ENCODE measurements at regions not wholly inside any gene's neighbourhood (a gene's known extent, or its start where the extent isn't known, plus 50 kb on each side); places are given as distances from the start of the nearest gene placed in this dataset.
"Not testable (repeated sequence)": the region's sequence is repeated elsewhere in the genome, so short reads cannot be mapped to it uniquely, and the experiment has no call there.

- Histone ChIP-seq H3K27ac (no peak overlapping the region), H3K9ac (no peak overlapping the region), H3K36me3 (ENCODE audit: insufficient read depth) (no peaks in the 10 kb centered on the region), H4K20me1 (ENCODE audit: insufficient read depth) (no peaks in the 10 kb centered on the region), H3K4me3 (IDR thresholded peaks at IDR 0.05; ENCODE audit: insufficient read depth, low read depth, low read length) (no peak overlapping the region), H3K79me2 (ENCODE audit: insufficient read depth, low read depth) (no peaks in the 10 kb centered on the region), H3K27me3 (ENCODE audit: insufficient read depth, low read depth) (no peaks in the 10 kb centered on the region), H2AFZ (ENCODE audit: low read depth) (no peak overlapping the region), H3K4me2 (no peak overlapping the region), H3K4me1 (ENCODE audit: low read depth, poor library complexity, severe bottlenecking) (no peaks in the 10 kb centered on the region)
- TF ChIP-seq CTCF (conservative IDR thresholded peaks at IDR 0.05; ENCODE audit: low read depth, low read length) = no peak
Observed at GRCh38 chr6:167420177-167420576, 95.3 kb downstream of the TTLL2 start.

- Histone ChIP-seq H3K27ac (no peak overlapping the region), H4K20me1 (ENCODE audit: insufficient read depth) (no peaks in the 10 kb centered on the region), H3K4me1 (ENCODE audit: low read depth, poor library complexity, severe bottlenecking) (no peaks in the 10 kb centered on the region), H3K9ac (no peak overlapping the region), H3K4me3 (IDR thresholded peaks at IDR 0.05; ENCODE audit: insufficient read depth, low read depth, low read length) (no peak overlapping the region), H3K4me2 (no peak overlapping the region), H2AFZ (ENCODE audit: low read depth) (no peak overlapping the region), H3K36me3 (ENCODE audit: insufficient read depth) (no peaks in the 10 kb centered on the region), H3K27me3 (ENCODE audit: insufficient read depth, low read depth) (no peaks in the 10 kb centered on the region), H3K79me2 (ENCODE audit: insufficient read depth, low read depth) (no peaks in the 10 kb centered on the region)
- TF ChIP-seq CTCF (conservative IDR thresholded peaks at IDR 0.05; ENCODE audit: low read depth, low read length) = no peak
Observed at GRCh38 chr6:167420858-167421766, 96.2 kb downstream of the TTLL2 start.

- H3K4me1 ChIP-seq (ENCODE audit: low read depth, poor library complexity, severe bottlenecking); H3K4me2 ChIP-seq; H4K20me1 ChIP-seq (ENCODE audit: insufficient read depth); H3K36me3 ChIP-seq (ENCODE audit: insufficient read depth); H3K27me3 ChIP-seq (ENCODE audit: insufficient read depth, low read depth); H3K4me3 ChIP-seq (IDR thresholded peaks at IDR 0.05; ENCODE audit: insufficient read depth, low read depth, low read length); H3K79me2 ChIP-seq (ENCODE audit: insufficient read depth, low read depth); H3K9ac ChIP-seq; H2AFZ ChIP-seq (ENCODE audit: low read depth); H3K27ac ChIP-seq: not testable (repeated sequence)
Observed at GRCh38 chr6:167421944-167422343, 97.1 kb downstream of the TTLL2 start.

- no peak for TF ChIP-seq CTCF (conservative IDR thresholded peaks at IDR 0.05; ENCODE audit: low read depth, low read length)
- no peak overlapping the region for H3K4me3 ChIP-seq (IDR thresholded peaks at IDR 0.05; ENCODE audit: insufficient read depth, low read depth, low read length)
- no peaks in the 10 kb centered on the region for H4K20me1 ChIP-seq (ENCODE audit: insufficient read depth)
- no peak overlapping the region for H3K9ac ChIP-seq
- H3K36me3 ChIP-seq (ENCODE audit: insufficient read depth) = no peaks in the 10 kb centered on the region
- H3K79me2 ChIP-seq (ENCODE audit: insufficient read depth, low read depth) = no peaks in the 10 kb centered on the region
- H3K4me2 ChIP-seq = no peak overlapping the region
- no peak overlapping the region for H3K27ac ChIP-seq
- no peaks in the 10 kb centered on the region for H3K4me1 ChIP-seq (ENCODE audit: low read depth, poor library complexity, severe bottlenecking)
- H2AFZ ChIP-seq (ENCODE audit: low read depth) = no peak overlapping the region
- H3K27me3 ChIP-seq (ENCODE audit: insufficient read depth, low read depth) = no peaks in the 10 kb centered on the region
Observed at GRCh38 chr6:167422934-167423333, 98.0 kb downstream of the TTLL2 start.

GRCh38 chr6:167424060-167424673 lies 99.3 kb downstream of the TTLL2 start:
- no peak overlapping the region for H3K4me2 ChIP-seq
- no peaks in the 10 kb centered on the region for H3K79me2 ChIP-seq (ENCODE audit: insufficient read depth, low read depth)
- no peaks in the 10 kb centered on the region for H3K4me1 ChIP-seq (ENCODE audit: low read depth, poor library complexity, severe bottlenecking)
- no peak overlapping the region for H3K9ac ChIP-seq
- no peaks in the 10 kb centered on the region for H4K20me1 ChIP-seq (ENCODE audit: insufficient read depth)
- no peak overlapping the region for H2AFZ ChIP-seq (ENCODE audit: low read depth)
- no peak overlapping the region for H3K27ac ChIP-seq
- no peak for TF ChIP-seq CTCF (conservative IDR thresholded peaks at IDR 0.05; ENCODE audit: low read depth, low read length)
- no peak overlapping the region for H3K4me3 ChIP-seq (IDR thresholded peaks at IDR 0.05; ENCODE audit: insufficient read depth, low read depth, low read length)
- no peaks in the 10 kb centered on the region for H3K27me3 ChIP-seq (ENCODE audit: insufficient read depth, low read depth)
- H3K36me3 ChIP-seq (ENCODE audit: insufficient read depth) = no peaks in the 10 kb centered on the region

All from KMS-11 (cell line).